ENCODE measurements at regions not wholly inside any gene's neighbourhood (a gene's known extent, or its start where the extent isn't known, plus 50 kb on each side); places are given as distances from the start of the nearest gene placed in this dataset.

GRCh38 chr13:65854431-65854830, 1375.7 kb downstream of the PCDH9 start:
- no peak overlapping the region for H3K4me3 ChIP-seq
- no peaks in the 10 kb centered on the region for H3K27me3 ChIP-seq
- no peaks in the 10 kb centered on the region for H4K20me1 ChIP-seq
- no peak overlapping the region for H3K9ac ChIP-seq
- peak overlapping the region in 2 of 11 experiments; percentile 60 to 63; a peak in 3 of 22 replicates for H3K4me2 ChIP-seq
- no peak for TF ChIP-seq Cebpa-rat (IDR thresholded peaks at IDR 0.05)
- no peaks in the 10 kb centered on the region for H3K9me3 ChIP-seq (replicated peaks in 1 of 11)
- H3K4me1 ChIP-seq: peaks cover 0 to 16% (median 0%) of the 10 kb centered on the region in 10 experiments; a peak in 6 of 20 replicates
- no peak overlapping the region for H3K27ac ChIP-seq
- H3K36me3 ChIP-seq: no peaks in the 10 kb centered on the region

GRCh38 chr13:65844266-65844841, 1385.8 kb downstream of the PCDH9 start:
- Histone ChIP-seq H3K9me3 (replicated peaks in 1 of 11) (no peaks in the 10 kb centered on the region), H3K4me3 (no peak overlapping the region), H3K9ac (no peak overlapping the region), H4K20me1 (no peaks in the 10 kb centered on the region), H3K36me3 (no peaks in the 10 kb centered on the region), H3K4me2 (no peak overlapping the region), H3K27me3 (no peaks in the 10 kb centered on the region), H3K4me1 (no peaks in the 10 kb centered on the region), H3K27ac (no peak overlapping the region)
- TF ChIP-seq Cebpa-rat (IDR thresholded peaks at IDR 0.05): no peak

GRCh38 chr13:65843314-65843731, 1386.8 kb downstream of the PCDH9 start:
- no peak overlapping the region for H3K4me2 ChIP-seq
- H3K4me1 ChIP-seq: no peaks in the 10 kb centered on the region
- H3K9me3 ChIP-seq (replicated peaks in 1 of 11): no peaks in the 10 kb centered on the region
- no peaks in the 10 kb centered on the region for H3K27me3 ChIP-seq
- no peaks in the 10 kb centered on the region for H4K20me1 ChIP-seq
- H3K9ac ChIP-seq: no peak overlapping the region
- H3K4me3 ChIP-seq: no peak overlapping the region
- no peaks in the 10 kb centered on the region for H3K36me3 ChIP-seq
- no peak for TF ChIP-seq Cebpa-rat (IDR thresholded peaks at IDR 0.05)
- no peak overlapping the region for H3K27ac ChIP-seq

- Histone ChIP-seq H3K27me3 (no peaks in the 10 kb centered on the region), H3K36me3 (no peaks in the 10 kb centered on the region), H3K4me2 (no peak overlapping the region), H3K27ac (no peak overlapping the region), H4K20me1 (no peaks in the 10 kb centered on the region), H3K9ac (no peak overlapping the region), H3K4me1 (no peaks in the 10 kb centered on the region), H3K4me3 (no peak overlapping the region), H3K9me3 (replicated peaks in 1 of 11) (no peaks in the 10 kb centered on the region)
- no peak for TF ChIP-seq Cebpa-rat (IDR thresholded peaks at IDR 0.05)
These were observed 1389.0 kb downstream of the PCDH9 start for GRCh38 chr13:65841156-65841555.

GRCh38 chr13:65836066-65836465, 1394.1 kb downstream of the PCDH9 start:
- Histone ChIP-seq H3K4me3 (no peak overlapping the region), H3K36me3 (no peaks in the 10 kb centered on the region), H3K4me2 (no peak overlapping the region), H3K27ac (no peak overlapping the region), H3K9ac (no peak overlapping the region), H3K9me3 (replicated peaks in 1 of 11) (no peaks in the 10 kb centered on the region), H4K20me1 (no peaks in the 10 kb centered on the region), H3K27me3 (no peaks in the 10 kb centered on the region), H3K4me1 (no peaks in the 10 kb centered on the region)
- TF ChIP-seq Cebpa-rat (IDR thresholded peaks at IDR 0.05): no peak

GRCh38 chr13:65834897-65835296, 1395.2 kb downstream of the PCDH9 start:
- Histone ChIP-seq H3K36me3 (no peaks in the 10 kb centered on the region), H3K27ac (no peak overlapping the region), H3K27me3 (no peaks in the 10 kb centered on the region), H3K4me3 (no peak overlapping the region), H3K4me2 (no peak overlapping the region), H4K20me1 (no peaks in the 10 kb centered on the region), H3K9ac (no peak overlapping the region), H3K9me3 (replicated peaks in 1 of 11) (no peaks in the 10 kb centered on the region), H3K4me1 (no peaks in the 10 kb centered on the region)
- no peak for TF ChIP-seq Cebpa-rat (IDR thresholded peaks at IDR 0.05)

GRCh38 chr13:65830411-65831205, 1399.5 kb downstream of the PCDH9 start:
- no peak for TF ChIP-seq Cebpa-rat (IDR thresholded peaks at IDR 0.05)
- 0 out of 22 replicates have a peak, but pooled peaks cover 0 to 4% (median 0%) of the 10 kb centered on the region in 11 experiments for H3K9me3 ChIP-seq (replicated peaks in 1 of 11)

GRCh38 chr13:65829241-65830008, 1400.7 kb downstream of the PCDH9 start:
- no peak overlapping the region for H3K27ac ChIP-seq
- H3K4me1 ChIP-seq: no peaks in the 10 kb centered on the region
- H3K4me2 ChIP-seq: no peak overlapping the region
- 0 out of 22 replicates have a peak, but pooled peaks cover 0 to 4% (median 0%) of the 10 kb centered on the region in 11 experiments for H3K9me3 ChIP-seq (replicated peaks in 1 of 11)
- H3K36me3 ChIP-seq: no peaks in the 10 kb centered on the region
- no peaks in the 10 kb centered on the region; a peak in 1 of 22 replicates for H4K20me1 ChIP-seq
- H3K4me3 ChIP-seq: no peak overlapping the region
- TF ChIP-seq Cebpa-rat (IDR thresholded peaks at IDR 0.05): no peak
- no peak overlapping the region for H3K9ac ChIP-seq
- no peaks in the 10 kb centered on the region for H3K27me3 ChIP-seq

More at GRCh38 chr13:65830411-65831205, 1399.5 kb downstream of the PCDH9 start:
- no peaks in the 10 kb centered on the region for H3K27me3 ChIP-seq
- no peak overlapping the region for H3K4me2 ChIP-seq
- no peak overlapping the region for H3K4me3 ChIP-seq
- H3K9ac ChIP-seq: no peak overlapping the region
- H3K36me3 ChIP-seq: no peaks in the 10 kb centered on the region
- no peak overlapping the region for H3K27ac ChIP-seq
- H3K4me1 ChIP-seq: no peaks in the 10 kb centered on the region
- H4K20me1 ChIP-seq: no peaks in the 10 kb centered on the region; a peak in 1 of 22 replicates

GRCh38 chr13:65826657-65827056, 1403.5 kb downstream of the PCDH9 start:
- Histone ChIP-seq H3K9me3 (replicated peaks in 1 of 11) (0 out of 22 replicates have a peak, but pooled peaks cover 0 to 4% (median 0%) of the 10 kb centered on the region in 11 experiments), H3K27ac (no peak overlapping the region), H3K27me3 (no peaks in the 10 kb centered on the region), H3K4me3 (no peak overlapping the region), H3K9ac (no peak overlapping the region), H3K4me2 (no peak overlapping the region), H3K4me1 (no peaks in the 10 kb centered on the region), H3K36me3 (no peaks in the 10 kb centered on the region), H4K20me1 (no peaks in the 10 kb centered on the region; a peak in 1 of 22 replicates)
- no peak for TF ChIP-seq Cebpa-rat (IDR thresholded peaks at IDR 0.05)
